ENCODE measurements at regions not wholly inside any gene's neighbourhood (a gene's known extent, or its start where the extent isn't known, plus 50 kb on each side); places are given as distances from the start of the nearest gene placed in this dataset.
"Not testable (repeated sequence)": the region's sequence is repeated elsewhere in the genome, so short reads cannot be mapped to it uniquely, and the experiment has no call there.

GRCh38 chrX:96126182-96126581, 558.5 kb upstream of the DIAPH2 start:
- TF ChIP-seq CTCF (IDR thresholded peaks at IDR 0.05; ENCODE audit: low read depth, low read length) (no peak; the same call in 1 of the 2 replicates), EZH2phosphoT487 (IDR thresholded peaks at IDR 0.05; ENCODE audit: low read depth) (no peak)
- H3K27me3 ChIP-seq (ENCODE audit: low read depth, low read length), result no peaks in the 10 kb centered on the region
- no peak overlapping the region for H3K4me3 ChIP-seq (ENCODE audit: low read length)
- no peaks in the 10 kb centered on the region for H3K9me3 ChIP-seq (ENCODE audit: insufficient read depth, low read length)
- H3K36me3 ChIP-seq (replicated peaks; ENCODE audit: low read depth, low read length), result no peaks in the 10 kb centered on the region
- no peaks in the 10 kb centered on the region for H3K79me2 ChIP-seq (ENCODE audit: low read length)
- no peaks in the 10 kb centered on the region for H4K20me1 ChIP-seq (ENCODE audit: insufficient read depth, low read length)
- no peak overlapping the region for H3K27ac ChIP-seq (ENCODE audit: low read length)
- no peak overlapping the region for H3K9ac ChIP-seq (ENCODE audit: low read length)
- no peak overlapping the region for H3K4me2 ChIP-seq (ENCODE audit: low read length)
- no peaks in the 10 kb centered on the region for H3K4me1 ChIP-seq (ENCODE audit: low read length)
- no peak overlapping the region for H2AFZ ChIP-seq (ENCODE audit: low read depth, low read length)

- H3K27me3 ChIP-seq (ENCODE audit: low read depth, low read length); H3K4me1 ChIP-seq (ENCODE audit: low read length); H3K27ac ChIP-seq (ENCODE audit: low read length); H4K20me1 ChIP-seq (ENCODE audit: insufficient read depth, low read length); H3K9ac ChIP-seq (ENCODE audit: low read length); H3K4me3 ChIP-seq (ENCODE audit: low read length); H2AFZ ChIP-seq (ENCODE audit: low read depth, low read length); H3K4me2 ChIP-seq (ENCODE audit: low read length); H3K9me3 ChIP-seq (ENCODE audit: insufficient read depth, low read length); H3K79me2 ChIP-seq (ENCODE audit: low read length); H3K36me3 ChIP-seq (replicated peaks; ENCODE audit: low read depth, low read length): not testable (repeated sequence)
Observed at GRCh38 chrX:96128058-96128457, 556.6 kb upstream of the DIAPH2 start.

GRCh38 chrX:96140796-96141195, 543.8 kb upstream of the DIAPH2 start:
- H3K79me2 ChIP-seq (ENCODE audit: low read length), result no peaks in the 10 kb centered on the region
- no peaks in the 10 kb centered on the region for H3K36me3 ChIP-seq (replicated peaks; ENCODE audit: low read depth, low read length)
- no peaks in the 10 kb centered on the region for H3K9me3 ChIP-seq (ENCODE audit: insufficient read depth, low read length)
- no peaks in the 10 kb centered on the region for H3K4me1 ChIP-seq (ENCODE audit: low read length)
- no peak overlapping the region for H2AFZ ChIP-seq (ENCODE audit: low read depth, low read length)
- no peaks in the 10 kb centered on the region for H3K27me3 ChIP-seq (ENCODE audit: low read depth, low read length)
- H3K4me2 ChIP-seq (ENCODE audit: low read length), result no peak overlapping the region
- no peak overlapping the region for H3K4me3 ChIP-seq (ENCODE audit: low read length)
- TF ChIP-seq CTCF (IDR thresholded peaks at IDR 0.05; ENCODE audit: low read depth, low read length), result no peak
- no peak for TF ChIP-seq EZH2phosphoT487 (IDR thresholded peaks at IDR 0.05; ENCODE audit: low read depth)
- H3K9ac ChIP-seq (ENCODE audit: low read length), result no peak overlapping the region
- no peak overlapping the region for H3K27ac ChIP-seq (ENCODE audit: low read length)
- no peaks in the 10 kb centered on the region for H4K20me1 ChIP-seq (ENCODE audit: insufficient read depth, low read length)

- H3K4me3 ChIP-seq (ENCODE audit: low read length), result no peak overlapping the region
- no peaks in the 10 kb centered on the region for H3K4me1 ChIP-seq (ENCODE audit: low read length)
- H3K36me3 ChIP-seq (replicated peaks; ENCODE audit: low read depth, low read length), result no peaks in the 10 kb centered on the region
- no peak overlapping the region for H2AFZ ChIP-seq (ENCODE audit: low read depth, low read length)
- H4K20me1 ChIP-seq (ENCODE audit: insufficient read depth, low read length), result no peaks in the 10 kb centered on the region
- H3K27ac ChIP-seq (ENCODE audit: low read length), result no peak overlapping the region
- H3K9me3 ChIP-seq (ENCODE audit: insufficient read depth, low read length), result no peaks in the 10 kb centered on the region
- H3K79me2 ChIP-seq (ENCODE audit: low read length), result no peaks in the 10 kb centered on the region
- TF ChIP-seq EZH2phosphoT487 (IDR thresholded peaks at IDR 0.05; ENCODE audit: low read depth) (no peak), CTCF (IDR thresholded peaks at IDR 0.05; ENCODE audit: low read depth, low read length) (no peak)
- H3K4me2 ChIP-seq (ENCODE audit: low read length), result no peak overlapping the region
- no peak overlapping the region for H3K9ac ChIP-seq (ENCODE audit: low read length)
- H3K27me3 ChIP-seq (ENCODE audit: low read depth, low read length), result no peaks in the 10 kb centered on the region
Observed at GRCh38 chrX:96147681-96148080, 537.0 kb upstream of the DIAPH2 start.

GRCh38 chrX:96170626-96171025, 514.0 kb upstream of the DIAPH2 start:
- no peak overlapping the region for H3K4me2 ChIP-seq (ENCODE audit: low read length)
- no peak overlapping the region for H3K9ac ChIP-seq (ENCODE audit: low read length)
- no peaks in the 10 kb centered on the region for H4K20me1 ChIP-seq (ENCODE audit: insufficient read depth, low read length)
- H3K4me3 ChIP-seq (ENCODE audit: low read length), result no peak overlapping the region
- H3K27ac ChIP-seq (ENCODE audit: low read length), result no peak overlapping the region
- H3K4me1 ChIP-seq (ENCODE audit: low read length), result no peaks in the 10 kb centered on the region
- TF ChIP-seq EZH2phosphoT487 (IDR thresholded peaks at IDR 0.05; ENCODE audit: low read depth), result no peak
- no peaks in the 10 kb centered on the region for H3K9me3 ChIP-seq (ENCODE audit: insufficient read depth, low read length)
- no peak overlapping the region for H2AFZ ChIP-seq (ENCODE audit: low read depth, low read length)
- no peaks in the 10 kb centered on the region for H3K36me3 ChIP-seq (replicated peaks; ENCODE audit: low read depth, low read length)
- no peaks in the 10 kb centered on the region for H3K27me3 ChIP-seq (ENCODE audit: low read depth, low read length)
- no peaks in the 10 kb centered on the region for H3K79me2 ChIP-seq (ENCODE audit: low read length)
